ENCODE measurements at regions not wholly inside any gene's neighbourhood (a gene's known extent, or its start where the extent isn't known, plus 50 kb on each side); places are given as distances from the start of the nearest gene placed in this dataset.
A peak's percentile ranks its signal among the peaks of the same experiment; 100 is the strongest.

GRCh38 chr9:135214054-135214640, 126.7 kb downstream of the OLFM1 start:
- no peaks in the 10 kb centered on the region for H3K9me2 ChIP-seq (replicated peaks; ENCODE audit: insufficient read depth)
- TF ChIP-seq EZH2 (IDR thresholded peaks at IDR 0.05; ENCODE audit: borderline replicate concordance) (no peak), EZH2phosphoT487 (IDR thresholded peaks at IDR 0.05; ENCODE audit: low read depth, severe bottlenecking, unreplicated experiment) (no peak)
- TF ChIP-seq, protein P1, sequence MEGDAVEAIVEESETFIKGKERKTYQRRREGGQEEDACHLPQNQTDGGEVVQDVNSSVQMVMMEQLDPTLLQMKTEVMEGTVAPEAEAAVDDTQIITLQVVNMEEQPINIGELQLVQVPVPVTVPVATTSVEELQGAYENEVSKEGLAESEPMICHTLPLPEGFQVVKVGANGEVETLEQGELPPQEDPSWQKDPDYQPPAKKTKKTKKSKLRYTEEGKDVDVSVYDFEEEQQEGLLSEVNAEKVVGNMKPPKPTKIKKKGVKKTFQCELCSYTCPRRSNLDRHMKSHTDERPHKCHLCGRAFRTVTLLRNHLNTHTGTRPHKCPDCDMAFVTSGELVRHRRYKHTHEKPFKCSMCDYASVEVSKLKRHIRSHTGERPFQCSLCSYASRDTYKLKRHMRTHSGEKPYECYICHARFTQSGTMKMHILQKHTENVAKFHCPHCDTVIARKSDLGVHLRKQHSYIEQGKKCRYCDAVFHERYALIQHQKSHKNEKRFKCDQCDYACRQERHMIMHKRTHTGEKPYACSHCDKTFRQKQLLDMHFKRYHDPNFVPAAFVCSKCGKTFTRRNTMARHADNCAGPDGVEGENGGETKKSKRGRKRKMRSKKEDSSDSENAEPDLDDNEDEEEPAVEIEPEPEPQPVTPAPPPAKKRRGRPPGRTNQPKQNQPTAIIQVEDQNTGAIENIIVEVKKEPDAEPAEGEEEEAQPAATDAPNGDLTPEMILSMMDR (IDR thresholded peaks at IDR 0.05; ENCODE audit: poor library complexity): no peak
- H3K79me2 ChIP-seq: no peaks in the 10 kb centered on the region
- H3K9me3 ChIP-seq (ENCODE audit: low read depth): no peaks in the 10 kb centered on the region
- no peaks in the 10 kb centered on the region for H4K20me1 ChIP-seq (ENCODE audit: insufficient read depth, poor library complexity, severe bottlenecking)
- no peak overlapping the region for H2AFZ ChIP-seq
- H3K4me2 ChIP-seq: no peak overlapping the region
- no peak for DNase-seq (ENCODE audit: low spot score)
- peaks cover 24% of the 10 kb centered on the region for H3K27me3 ChIP-seq
- H3K4me3 ChIP-seq: no peak overlapping the region
- 81% methylated on average over 19 of the region's 19 CpGs for WGBS (ENCODE audit: low lambda C conversion rate, missing lambda C conversion rate)
- H3K36me3 ChIP-seq (replicated peaks; ENCODE audit: insufficient read depth, low read depth): no peaks in the 10 kb centered on the region
- H3K27ac ChIP-seq: no peak overlapping the region
- peaks cover 11% of the 10 kb centered on the region for H3K4me1 ChIP-seq (ENCODE audit: insufficient read depth)

DNA sequence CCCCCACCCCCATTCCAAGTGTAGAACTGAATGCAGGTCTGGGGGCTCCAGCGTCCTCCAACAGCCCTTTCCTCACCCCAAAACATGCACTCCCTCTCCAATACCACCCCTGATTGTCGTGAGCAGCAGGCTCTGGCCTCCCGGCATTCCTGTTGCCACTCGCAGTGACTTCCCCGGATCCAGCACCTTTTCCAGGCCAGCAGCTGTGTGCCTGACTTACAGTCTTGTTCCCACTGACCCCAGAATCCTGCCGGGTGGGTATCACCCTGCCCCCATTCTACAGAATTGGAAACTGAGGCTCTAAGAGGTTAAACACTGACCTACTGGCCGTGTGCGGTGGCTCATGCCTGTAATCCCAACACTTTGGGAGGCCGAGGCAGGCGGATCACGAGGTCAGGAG, 127.2 kb downstream of the OLFM1 start:
- TF ChIP-seq EZH2phosphoT487 (IDR thresholded peaks at IDR 0.05; ENCODE audit: low read depth, severe bottlenecking, unreplicated experiment): no peak
- TF ChIP-seq, protein P1 (IDR thresholded peaks at IDR 0.05; ENCODE audit: poor library complexity): no peak
- no peak for TF ChIP-seq EZH2 (IDR thresholded peaks at IDR 0.05; ENCODE audit: borderline replicate concordance)
- Histone ChIP-seq H3K9me2 (replicated peaks; ENCODE audit: insufficient read depth) (no peaks in the 10 kb centered on the region), H3K4me3 (no peak overlapping the region), H3K4me2 (no peak overlapping the region), H4K20me1 (ENCODE audit: insufficient read depth, poor library complexity, severe bottlenecking) (no peaks in the 10 kb centered on the region), H3K36me3 (replicated peaks; ENCODE audit: insufficient read depth, low read depth) (no peaks in the 10 kb centered on the region), H3K4me1 (ENCODE audit: insufficient read depth) (peaks cover 11% of the 10 kb centered on the region), H3K27ac (no peak overlapping the region), H3K79me2 (no peaks in the 10 kb centered on the region), H3K9me3 (ENCODE audit: low read depth) (no peaks in the 10 kb centered on the region), H3K27me3 (peaks cover 24% of the 10 kb centered on the region), H2AFZ (no peak overlapping the region)
- no peak for DNase-seq (ENCODE audit: low spot score)
- WGBS (ENCODE audit: low lambda C conversion rate, missing lambda C conversion rate): 82% methylated on average over 11 of the region's 11 CpGs

DNA sequence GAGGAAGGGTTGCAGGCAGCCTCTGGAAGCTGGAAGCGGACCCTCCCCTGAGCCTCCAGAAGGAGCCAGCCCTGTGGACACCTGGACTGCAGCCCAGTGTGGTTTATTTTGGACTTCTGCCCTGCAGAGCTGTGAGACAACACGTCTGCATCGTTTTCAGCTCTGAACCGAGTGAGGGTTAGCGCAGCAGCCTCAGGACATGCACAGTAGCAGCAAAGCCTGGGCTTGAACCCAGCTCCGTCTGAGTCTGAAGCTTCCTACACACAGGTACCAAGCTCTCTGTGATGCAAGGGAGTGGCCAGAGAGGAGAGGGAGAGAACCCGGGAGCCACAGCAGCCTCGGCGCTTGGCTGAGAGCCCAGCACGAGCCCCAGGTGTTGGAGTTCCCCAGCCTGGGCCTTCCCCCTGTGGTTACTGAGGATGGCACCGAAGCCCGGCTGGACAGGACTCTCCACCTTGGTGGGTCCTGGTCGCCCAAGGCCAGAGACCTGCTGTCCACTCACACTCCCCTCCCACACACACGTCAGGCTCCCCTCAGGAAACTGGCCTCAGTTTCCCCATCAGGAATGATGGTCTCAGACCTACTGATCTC, 128.2 kb downstream of the OLFM1 start:
- no peaks in the 10 kb centered on the region for H4K20me1 ChIP-seq (ENCODE audit: insufficient read depth, poor library complexity, severe bottlenecking)
- WGBS (ENCODE audit: low lambda C conversion rate, missing lambda C conversion rate): 62% methylated on average over 14 of the region's 14 CpGs
- H3K9me2 ChIP-seq (replicated peaks; ENCODE audit: insufficient read depth): no peaks in the 10 kb centered on the region
- no peak overlapping the region for H2AFZ ChIP-seq
- peak; percentile 56 for DNase-seq (ENCODE audit: low spot score)
- H3K4me3 ChIP-seq: no peak overlapping the region
- no peak overlapping the region for H3K4me2 ChIP-seq
- peaks cover 24% of the 10 kb centered on the region for H3K27me3 ChIP-seq
- peaks cover 11% of the 10 kb centered on the region for H3K4me1 ChIP-seq (ENCODE audit: insufficient read depth)
- H3K79me2 ChIP-seq: no peaks in the 10 kb centered on the region
- H3K27ac ChIP-seq: no peak overlapping the region
- H3K9me3 ChIP-seq (ENCODE audit: low read depth): no peaks in the 10 kb centered on the region
- no peak for TF ChIP-seq EZH2phosphoT487 (IDR thresholded peaks at IDR 0.05; ENCODE audit: low read depth, severe bottlenecking, unreplicated experiment)
- TF ChIP-seq, protein P1 (IDR thresholded peaks at IDR 0.05; ENCODE audit: poor library complexity): no peak
- no peak for TF ChIP-seq EZH2 (IDR thresholded peaks at IDR 0.05; ENCODE audit: borderline replicate concordance)
- no peaks in the 10 kb centered on the region for H3K36me3 ChIP-seq (replicated peaks; ENCODE audit: insufficient read depth, low read depth)
